ENCODE measurements at regions not wholly inside any gene's neighbourhood (a gene's known extent, or its start where the extent isn't known, plus 50 kb on each side); places are given as distances from the start of the nearest gene placed in this dataset.

DNA sequence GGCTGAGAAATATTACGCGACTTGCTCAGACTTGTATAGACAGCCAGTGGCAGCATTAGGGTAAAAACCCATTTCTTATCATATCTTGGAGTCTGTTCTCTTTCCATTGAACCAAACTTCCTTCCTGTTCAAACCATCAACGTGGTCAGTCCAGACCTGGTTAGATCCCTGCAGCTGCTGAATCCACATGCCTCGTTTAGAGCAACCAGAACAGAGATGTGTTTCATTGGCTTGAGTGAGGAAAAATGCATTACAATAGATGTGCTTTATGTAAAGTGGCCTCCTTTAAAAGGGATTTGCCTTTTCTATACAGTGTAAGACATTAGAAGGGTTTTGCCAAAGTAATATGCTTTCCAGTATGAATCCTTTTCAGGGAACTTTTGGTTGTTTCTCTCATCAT is 232.4 kb downstream of the MEIS1 start:
- H2AFZ ChIP-seq (ENCODE audit: low read length, unreplicated experiment): no peak overlapping the region
- no peak overlapping the region for H3K4me3 ChIP-seq (ENCODE audit: low read depth, low read length)
- no peaks in the 10 kb centered on the region for H3K36me3 ChIP-seq (ENCODE audit: insufficient read depth, low read length)
- no peaks in the 10 kb centered on the region for H3K79me2 ChIP-seq (ENCODE audit: control insufficient read depth, insufficient read depth, low read length, unreplicated experiment)
- H3K27ac ChIP-seq (ENCODE audit: low read depth, low read length): no peak overlapping the region
- no peaks in the 10 kb centered on the region for H3K4me1 ChIP-seq (ENCODE audit: control insufficient read depth, insufficient read depth, low read length, unreplicated experiment)
- H3K27me3 ChIP-seq (ENCODE audit: insufficient read depth, low read length): no peaks in the 10 kb centered on the region

DNA sequence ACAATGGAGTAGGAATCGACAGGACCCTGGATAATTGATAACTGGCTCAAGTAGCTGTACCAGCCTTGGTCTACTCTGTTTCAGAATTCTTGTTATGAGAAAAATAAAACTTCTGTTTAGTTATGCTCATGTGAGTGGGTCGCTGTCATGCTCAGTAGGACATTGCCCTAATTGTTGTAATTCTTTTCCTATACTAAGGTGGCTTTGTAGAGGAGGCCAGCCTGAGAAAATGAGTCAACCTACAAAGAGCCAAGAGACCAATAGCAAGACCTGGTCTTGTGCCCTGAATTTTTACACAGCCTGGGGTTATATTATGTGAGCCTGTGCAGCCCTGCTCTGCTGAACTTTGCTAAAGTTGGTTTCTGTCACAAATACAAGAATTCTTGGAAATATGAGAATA is 238.4 kb downstream of the MEIS1 start:
- H3K4me1 ChIP-seq (ENCODE audit: control insufficient read depth, insufficient read depth, low read length, unreplicated experiment): no peaks in the 10 kb centered on the region
- H3K27me3 ChIP-seq (ENCODE audit: insufficient read depth, low read length): peaks cover 9% of the 10 kb centered on the region; the same call in 1 of the 2 replicates
- H3K4me3 ChIP-seq (ENCODE audit: low read depth, low read length): no peak overlapping the region
- no peak overlapping the region for H3K27ac ChIP-seq (ENCODE audit: low read depth, low read length)
- H3K36me3 ChIP-seq (ENCODE audit: insufficient read depth, low read length): no peaks in the 10 kb centered on the region
- no peaks in the 10 kb centered on the region for H3K79me2 ChIP-seq (ENCODE audit: control insufficient read depth, insufficient read depth, low read length, unreplicated experiment)
- no peak overlapping the region for H2AFZ ChIP-seq (ENCODE audit: low read length, unreplicated experiment)

DNA sequence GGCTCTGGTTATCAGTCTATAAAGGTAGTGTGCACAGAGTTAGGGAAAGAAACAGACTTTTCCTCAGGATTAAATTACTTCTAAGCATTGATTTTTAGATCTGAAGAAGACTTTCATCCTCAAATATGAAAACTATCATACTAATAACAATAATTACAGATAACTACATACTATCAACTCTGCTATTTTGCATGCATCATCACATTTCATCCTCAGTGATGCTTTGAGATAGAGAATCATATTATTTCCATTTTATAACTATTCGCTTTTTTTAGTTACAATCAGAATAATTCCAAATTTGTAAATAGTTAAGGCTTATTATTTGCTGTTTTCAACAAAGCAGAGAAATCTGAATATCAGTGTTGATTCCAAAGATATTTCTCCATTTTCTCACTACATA is 239.2 kb downstream of the MEIS1 start:
- Histone ChIP-seq H3K27me3 (ENCODE audit: insufficient read depth, low read length) (peaks cover 9% of the 10 kb centered on the region; the same call in 1 of the 2 replicates), H3K27ac (ENCODE audit: low read depth, low read length) (no peak overlapping the region), H2AFZ (ENCODE audit: low read length, unreplicated experiment) (no peak overlapping the region), H3K4me3 (ENCODE audit: low read depth, low read length) (no peak overlapping the region), H3K36me3 (ENCODE audit: insufficient read depth, low read length) (no peaks in the 10 kb centered on the region), H3K79me2 (ENCODE audit: control insufficient read depth, insufficient read depth, low read length, unreplicated experiment) (no peaks in the 10 kb centered on the region), H3K4me1 (ENCODE audit: control insufficient read depth, insufficient read depth, low read length, unreplicated experiment) (no peaks in the 10 kb centered on the region)

DNA sequence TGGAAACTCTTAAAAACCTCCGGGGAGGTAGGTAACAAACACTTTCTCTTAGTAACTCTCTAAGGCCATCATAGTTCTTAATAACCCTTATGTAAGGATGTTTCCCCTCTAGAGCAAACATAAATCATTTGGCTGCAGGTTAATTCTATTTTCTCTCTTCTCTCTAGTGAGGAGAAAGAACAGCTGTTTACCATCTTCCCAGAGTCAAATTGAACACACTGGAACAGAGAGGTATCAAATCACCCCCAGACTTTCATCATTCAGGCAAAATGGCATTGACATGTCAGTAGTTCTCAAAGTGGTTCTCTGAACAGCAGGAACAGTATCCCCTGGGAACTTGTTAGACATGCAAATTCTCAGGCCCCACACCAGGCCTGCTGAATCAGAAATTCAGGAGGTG is 240.7 kb downstream of the MEIS1 start:
- no peak overlapping the region for H2AFZ ChIP-seq (ENCODE audit: low read length, unreplicated experiment)
- no peaks in the 10 kb centered on the region for H3K79me2 ChIP-seq (ENCODE audit: control insufficient read depth, insufficient read depth, low read length, unreplicated experiment)
- no peaks in the 10 kb centered on the region for H3K4me1 ChIP-seq (ENCODE audit: control insufficient read depth, insufficient read depth, low read length, unreplicated experiment)
- no peaks in the 10 kb centered on the region for H3K36me3 ChIP-seq (ENCODE audit: insufficient read depth, low read length)
- H3K27ac ChIP-seq (ENCODE audit: low read depth, low read length): no peak overlapping the region
- peaks cover 9% of the 10 kb centered on the region; the same call in 1 of the 2 replicates for H3K27me3 ChIP-seq (ENCODE audit: insufficient read depth, low read length)
- H3K4me3 ChIP-seq (ENCODE audit: low read depth, low read length): no peak overlapping the region

DNA sequence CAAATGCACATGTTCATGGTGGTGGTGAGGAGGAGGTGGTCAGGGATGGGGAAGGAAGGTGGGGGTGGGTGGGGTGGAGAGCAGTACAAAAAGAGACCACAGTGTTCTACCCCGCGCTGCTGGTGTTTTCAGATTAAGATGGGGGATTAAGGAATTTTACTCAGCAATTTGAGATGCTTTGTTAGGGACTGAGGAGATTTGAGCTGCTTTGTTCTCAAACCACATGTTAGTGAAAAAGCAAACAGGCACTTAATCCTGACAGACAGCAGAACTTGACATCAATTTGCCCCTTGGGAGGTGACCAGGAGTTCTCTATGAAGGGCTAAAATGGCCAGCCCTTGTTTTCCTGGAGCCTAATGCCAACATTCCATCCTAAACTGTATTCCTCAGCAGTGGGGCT is 244.5 kb downstream of the MEIS1 start:
- Histone ChIP-seq H3K79me2 (ENCODE audit: control insufficient read depth, insufficient read depth, low read length, unreplicated experiment) (no peaks in the 10 kb centered on the region), H3K4me3 (ENCODE audit: low read depth, low read length) (no peak overlapping the region), H2AFZ (ENCODE audit: low read length, unreplicated experiment) (no peak overlapping the region), H3K27ac (ENCODE audit: low read depth, low read length) (no peak overlapping the region), H3K36me3 (ENCODE audit: insufficient read depth, low read length) (no peaks in the 10 kb centered on the region), H3K4me1 (ENCODE audit: control insufficient read depth, insufficient read depth, low read length, unreplicated experiment) (no peaks in the 10 kb centered on the region), H3K27me3 (ENCODE audit: insufficient read depth, low read length) (no peaks in the 10 kb centered on the region)

DNA sequence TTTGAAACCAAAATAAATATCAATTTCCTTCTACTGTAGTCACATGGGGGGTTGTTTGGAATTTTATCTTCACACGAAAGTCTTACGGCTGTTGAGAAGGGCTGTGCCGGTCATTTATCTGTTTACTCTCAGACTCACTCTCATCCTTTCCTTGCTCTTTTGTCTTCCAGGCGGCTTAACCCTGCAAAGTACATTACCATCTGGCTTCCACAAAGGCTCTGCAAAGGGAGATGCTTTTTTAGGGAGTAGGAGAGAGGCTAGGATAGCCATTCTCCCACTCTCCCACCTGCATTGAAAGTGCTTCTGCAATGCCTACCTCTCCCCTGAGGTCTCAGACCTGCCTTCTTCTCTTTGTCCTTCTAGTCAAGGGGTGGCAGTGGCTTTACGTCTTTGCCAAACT is 247.6 kb downstream of the MEIS1 start:
- Histone ChIP-seq H3K27me3 (ENCODE audit: insufficient read depth, low read length) (no peaks in the 10 kb centered on the region), H3K27ac (ENCODE audit: low read depth, low read length) (no peak overlapping the region)

DNA sequence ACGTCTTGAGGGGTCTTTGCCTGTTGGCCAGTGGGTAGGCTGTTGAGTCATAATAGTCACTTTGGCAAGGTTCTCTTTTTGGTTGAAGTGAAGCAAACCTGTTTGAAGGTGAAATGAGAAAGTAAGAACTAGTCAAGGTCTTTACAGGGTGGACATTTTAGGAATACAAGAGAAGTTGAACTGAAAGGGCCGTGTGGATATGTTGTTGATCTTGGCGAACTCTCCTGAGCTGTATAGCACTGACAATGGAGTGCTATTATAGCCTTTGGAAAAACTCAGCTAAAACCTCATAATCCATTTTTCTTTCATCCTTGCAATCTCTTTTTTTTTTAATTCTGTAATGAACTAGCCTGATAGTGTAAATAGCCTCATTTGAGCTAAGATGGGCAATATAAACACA is 248.1 kb downstream of the MEIS1 start:
- Histone ChIP-seq H3K79me2 (ENCODE audit: control insufficient read depth, insufficient read depth, low read length, unreplicated experiment) (no peaks in the 10 kb centered on the region), H3K27ac (ENCODE audit: low read depth, low read length) (no peak overlapping the region), H3K27me3 (ENCODE audit: insufficient read depth, low read length) (no peaks in the 10 kb centered on the region), H3K36me3 (ENCODE audit: insufficient read depth, low read length) (no peaks in the 10 kb centered on the region), H3K4me3 (ENCODE audit: low read depth, low read length) (no peak overlapping the region), H2AFZ (ENCODE audit: low read length, unreplicated experiment) (no peak overlapping the region), H3K4me1 (ENCODE audit: control insufficient read depth, insufficient read depth, low read length, unreplicated experiment) (no peaks in the 10 kb centered on the region)

More for the DNA sequence above, 247.6 kb downstream of the MEIS1 start:
- H2AFZ ChIP-seq (ENCODE audit: low read length, unreplicated experiment): no peak overlapping the region
- H3K36me3 ChIP-seq (ENCODE audit: insufficient read depth, low read length): no peaks in the 10 kb centered on the region
- H3K79me2 ChIP-seq (ENCODE audit: control insufficient read depth, insufficient read depth, low read length, unreplicated experiment): no peaks in the 10 kb centered on the region
- H3K4me1 ChIP-seq (ENCODE audit: control insufficient read depth, insufficient read depth, low read length, unreplicated experiment): no peaks in the 10 kb centered on the region
- no peak overlapping the region for H3K4me3 ChIP-seq (ENCODE audit: low read depth, low read length)

DNA sequence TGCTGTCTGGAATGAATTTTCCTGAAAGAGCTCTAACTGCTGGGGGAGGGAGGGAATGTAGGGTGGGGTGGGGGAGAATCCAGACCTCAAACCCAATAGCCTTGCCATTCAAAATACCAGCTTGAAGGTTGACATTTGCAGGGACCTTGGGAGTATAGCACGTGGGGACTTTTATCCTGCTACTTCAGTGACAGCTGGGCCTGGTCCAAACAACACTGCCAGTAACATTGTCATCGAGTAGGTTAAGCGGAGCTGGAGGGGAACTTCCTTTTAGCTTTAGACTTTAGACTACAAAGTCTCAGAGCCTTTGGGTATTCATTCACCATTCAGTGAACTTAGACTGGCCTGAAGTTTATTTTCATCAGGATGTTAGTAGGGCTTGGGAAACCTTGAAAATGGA is 248.7 kb downstream of the MEIS1 start:
- Histone ChIP-seq H3K79me2 (ENCODE audit: control insufficient read depth, insufficient read depth, low read length, unreplicated experiment) (no peaks in the 10 kb centered on the region), H3K27ac (ENCODE audit: low read depth, low read length) (no peak overlapping the region), H3K4me1 (ENCODE audit: control insufficient read depth, insufficient read depth, low read length, unreplicated experiment) (no peaks in the 10 kb centered on the region), H3K4me3 (ENCODE audit: low read depth, low read length) (no peak overlapping the region), H3K36me3 (ENCODE audit: insufficient read depth, low read length) (no peaks in the 10 kb centered on the region), H3K27me3 (ENCODE audit: insufficient read depth, low read length) (no peaks in the 10 kb centered on the region), H2AFZ (ENCODE audit: low read length, unreplicated experiment) (no peak overlapping the region)

DNA sequence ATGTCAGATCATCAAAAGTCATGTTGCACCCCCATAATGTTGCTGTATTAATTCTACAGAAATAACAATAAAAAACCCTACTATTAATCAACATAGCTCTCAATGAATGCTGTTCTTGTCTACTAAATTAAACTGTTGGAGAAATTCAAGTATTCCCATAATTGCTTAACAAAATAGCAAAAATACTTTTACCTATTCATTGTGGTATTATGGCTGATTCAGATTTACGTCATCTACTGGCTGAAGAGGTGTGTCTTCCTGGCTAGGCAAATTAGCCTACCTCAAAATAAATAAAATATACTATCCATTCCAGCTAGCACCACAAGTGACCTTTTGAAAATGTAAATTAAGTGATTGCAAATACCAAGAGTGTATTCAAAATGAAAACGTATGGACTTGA is 249.4 kb downstream of the MEIS1 start:
- H3K27me3 ChIP-seq (ENCODE audit: insufficient read depth, low read length): no peaks in the 10 kb centered on the region
- H2AFZ ChIP-seq (ENCODE audit: low read length, unreplicated experiment): no peak overlapping the region
- H3K79me2 ChIP-seq (ENCODE audit: control insufficient read depth, insufficient read depth, low read length, unreplicated experiment): no peaks in the 10 kb centered on the region
- no peaks in the 10 kb centered on the region for H3K4me1 ChIP-seq (ENCODE audit: control insufficient read depth, insufficient read depth, low read length, unreplicated experiment)
- no peak overlapping the region for H3K27ac ChIP-seq (ENCODE audit: low read depth, low read length)
- no peak overlapping the region for H3K4me3 ChIP-seq (ENCODE audit: low read depth, low read length)
- no peaks in the 10 kb centered on the region for H3K36me3 ChIP-seq (ENCODE audit: insufficient read depth, low read length)

DNA sequence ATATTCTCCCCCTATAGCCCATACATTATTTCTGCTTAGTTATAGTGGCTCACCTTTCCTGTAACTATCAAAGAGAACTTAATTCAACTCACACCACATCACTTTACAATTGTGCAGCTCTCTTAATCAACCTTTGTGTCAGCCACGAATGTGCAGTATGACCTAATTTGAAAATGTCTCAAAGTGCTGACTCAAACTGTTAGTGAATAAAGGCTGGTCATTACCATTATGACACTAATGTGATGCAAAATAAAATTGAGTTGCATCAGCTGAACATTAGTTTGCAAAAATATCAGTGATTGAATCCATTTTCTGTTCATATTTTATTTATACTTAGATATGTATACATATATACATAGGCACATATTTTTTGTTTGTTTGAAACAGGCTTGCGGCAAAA is 251.8 kb downstream of the MEIS1 start:
- no peak overlapping the region for H3K4me3 ChIP-seq (ENCODE audit: low read depth, low read length)
- H3K27ac ChIP-seq (ENCODE audit: low read depth, low read length): no peak overlapping the region
- H3K79me2 ChIP-seq (ENCODE audit: control insufficient read depth, insufficient read depth, low read length, unreplicated experiment): no peaks in the 10 kb centered on the region
- no peak overlapping the region for H2AFZ ChIP-seq (ENCODE audit: low read length, unreplicated experiment)
- no peaks in the 10 kb centered on the region for H3K27me3 ChIP-seq (ENCODE audit: insufficient read depth, low read length)
- H3K4me1 ChIP-seq (ENCODE audit: control insufficient read depth, insufficient read depth, low read length, unreplicated experiment): no peaks in the 10 kb centered on the region
- H3K36me3 ChIP-seq (ENCODE audit: insufficient read depth, low read length): no peaks in the 10 kb centered on the region

DNA sequence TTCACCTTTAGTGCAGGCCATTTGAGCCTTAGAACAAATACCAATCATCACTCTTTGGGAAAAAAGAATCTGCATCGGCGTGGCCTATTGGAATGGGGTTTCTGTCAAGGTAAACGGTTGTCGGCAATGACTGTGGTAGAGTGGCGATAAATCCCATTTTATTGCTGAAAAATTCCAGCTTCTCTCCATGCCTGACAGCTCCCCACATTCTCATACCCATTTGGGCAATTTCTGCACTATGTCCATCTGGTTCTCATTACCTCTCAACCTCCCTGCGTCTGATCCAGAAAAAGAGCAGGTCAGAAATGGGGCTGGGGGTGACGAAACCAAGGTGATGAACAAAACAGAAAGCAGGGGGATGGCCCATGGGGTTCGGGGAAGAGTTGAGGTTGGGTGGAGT is 254.0 kb downstream of the MEIS1 start:
- Histone ChIP-seq H3K27ac (ENCODE audit: low read depth, low read length) (no peak overlapping the region), H3K4me3 (ENCODE audit: low read depth, low read length) (no peak overlapping the region), H3K79me2 (ENCODE audit: control insufficient read depth, insufficient read depth, low read length, unreplicated experiment) (no peaks in the 10 kb centered on the region), H3K36me3 (ENCODE audit: insufficient read depth, low read length) (no peaks in the 10 kb centered on the region), H3K4me1 (ENCODE audit: control insufficient read depth, insufficient read depth, low read length, unreplicated experiment) (no peaks in the 10 kb centered on the region), H2AFZ (ENCODE audit: low read length, unreplicated experiment) (no peak overlapping the region), H3K27me3 (ENCODE audit: insufficient read depth, low read length) (no peaks in the 10 kb centered on the region; the same call in 1 of the 2 replicates)

All from ACC112 (cell line).